ENCODE measurements at regions not wholly inside any gene's neighbourhood (a gene's known extent, or its start where the extent isn't known, plus 50 kb on each side); places are given as distances from the start of the nearest gene placed in this dataset.
"Not testable (repeated sequence)": the region's sequence is repeated elsewhere in the genome, so short reads cannot be mapped to it uniquely, and the experiment has no call there.

DNA sequence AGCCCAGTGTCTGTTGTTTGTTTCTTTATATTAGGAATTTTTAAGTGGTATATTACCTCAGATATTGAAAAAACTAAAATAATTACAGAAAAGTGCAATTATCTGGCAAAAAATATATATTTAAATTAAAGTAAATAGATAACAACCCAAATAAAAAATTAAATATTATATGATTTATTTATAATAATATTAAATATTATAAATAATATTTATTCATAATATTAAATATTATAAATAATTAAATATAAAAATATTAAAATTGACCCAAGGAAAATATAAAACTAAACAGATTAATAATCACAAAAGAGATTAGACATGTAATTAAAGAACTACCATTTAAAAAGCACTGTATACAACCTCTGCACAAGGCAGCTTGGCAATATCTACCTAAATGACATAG, 331.9 kb upstream of the POGK start:
- DNase-seq: no peak

DNA sequence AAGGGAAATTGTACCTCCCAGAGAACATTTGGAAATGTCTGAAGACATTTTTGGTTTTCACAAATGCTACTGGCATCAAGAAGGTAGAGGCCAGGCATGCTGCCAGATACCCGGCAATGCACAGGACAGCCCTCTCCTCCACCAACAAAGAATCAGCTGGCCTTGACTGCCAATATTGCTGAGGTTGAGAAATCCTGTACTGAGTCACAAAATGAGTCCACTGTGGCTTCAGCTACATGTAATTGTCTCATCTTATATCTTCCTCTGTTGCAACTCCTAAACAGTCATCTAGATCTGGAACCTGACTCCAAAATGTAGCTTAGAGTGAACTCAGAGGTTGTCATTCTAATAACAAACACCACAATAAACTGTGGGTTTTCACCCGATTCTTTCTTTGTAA, 327.5 kb upstream of the POGK start:
- peak in 1 of 2 donors; percentile 1 for DNase-seq

DNA sequence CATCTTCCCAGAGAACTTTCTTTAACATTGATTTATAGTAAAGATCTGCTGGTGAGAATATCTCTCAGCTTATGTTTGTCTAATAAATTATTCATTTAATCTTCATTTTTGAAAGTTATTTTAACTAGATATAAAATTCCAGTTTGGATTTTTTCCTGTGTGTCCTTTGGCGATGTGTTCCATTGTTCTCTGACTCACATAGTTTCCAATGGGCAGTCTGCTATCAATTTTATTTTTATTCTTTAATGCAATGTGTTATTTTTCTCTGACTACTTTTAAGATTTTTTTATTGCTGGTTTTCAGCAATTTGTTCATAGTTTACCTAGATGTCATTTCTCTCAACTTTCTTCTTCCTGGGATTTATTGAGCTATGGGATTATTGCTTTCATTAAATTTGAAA, 325.2 kb upstream of the POGK start:
- DNase-seq: no peak

DNA sequence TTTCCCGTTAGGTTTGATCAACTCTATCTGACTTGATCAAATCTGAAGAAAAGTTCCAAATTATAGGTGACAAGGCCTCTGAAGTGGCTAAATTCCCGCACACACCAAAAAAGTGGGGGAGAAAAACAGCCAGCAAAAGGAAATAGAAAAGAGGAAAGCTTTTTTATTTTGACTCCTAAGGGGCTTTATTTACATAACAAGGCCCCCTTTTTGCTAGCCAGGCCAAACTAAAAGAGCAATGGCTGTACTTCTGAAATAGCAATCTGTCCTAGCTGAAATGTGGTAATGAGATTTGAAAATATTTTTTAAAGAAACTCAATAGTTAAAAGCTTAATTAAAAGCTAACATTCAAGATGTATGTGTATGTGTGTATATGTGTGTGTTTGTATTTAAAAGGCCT, 311.5 kb upstream of the POGK start:
- DNase-seq: no peak

DNA sequence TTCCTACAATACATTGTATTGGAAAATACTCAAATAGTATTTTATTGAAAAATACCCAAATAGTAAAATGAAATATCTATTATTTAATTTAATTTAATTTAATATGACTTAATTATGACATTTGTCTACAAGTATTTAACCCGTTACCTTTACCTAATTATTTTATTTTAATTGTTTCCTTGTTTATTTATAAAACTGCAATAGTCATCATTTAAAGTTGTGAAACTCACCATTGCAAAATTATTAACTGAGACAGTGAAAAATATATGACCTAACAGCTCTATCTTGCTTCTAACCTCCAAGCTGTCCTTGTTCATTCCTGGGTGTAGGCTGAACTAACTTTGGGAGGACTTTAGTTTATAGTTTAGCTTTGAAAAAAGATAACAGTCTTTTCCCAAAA, 300.6 kb upstream of the POGK start:
- no peak for DNase-seq

DNA sequence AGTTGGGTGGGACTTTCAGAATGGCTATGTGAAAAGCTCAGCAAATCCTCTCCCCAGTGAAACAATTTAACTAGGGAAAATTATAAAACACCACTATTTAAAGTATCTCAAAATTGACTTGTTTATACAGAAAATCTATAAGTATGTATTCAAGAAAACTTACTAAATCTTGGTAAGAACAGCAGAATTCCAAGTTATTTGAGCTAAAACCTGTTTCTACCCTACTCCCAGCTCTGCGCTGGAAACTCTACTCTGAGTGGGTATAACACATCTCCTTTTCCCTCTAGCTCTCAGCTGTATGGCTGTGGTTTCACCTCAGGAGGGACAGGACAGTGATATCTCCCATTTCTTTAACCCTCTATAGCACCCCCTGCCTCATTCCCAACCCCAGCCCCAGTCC, 295.2 kb upstream of the POGK start:
- DNase-seq: no peak

DNA sequence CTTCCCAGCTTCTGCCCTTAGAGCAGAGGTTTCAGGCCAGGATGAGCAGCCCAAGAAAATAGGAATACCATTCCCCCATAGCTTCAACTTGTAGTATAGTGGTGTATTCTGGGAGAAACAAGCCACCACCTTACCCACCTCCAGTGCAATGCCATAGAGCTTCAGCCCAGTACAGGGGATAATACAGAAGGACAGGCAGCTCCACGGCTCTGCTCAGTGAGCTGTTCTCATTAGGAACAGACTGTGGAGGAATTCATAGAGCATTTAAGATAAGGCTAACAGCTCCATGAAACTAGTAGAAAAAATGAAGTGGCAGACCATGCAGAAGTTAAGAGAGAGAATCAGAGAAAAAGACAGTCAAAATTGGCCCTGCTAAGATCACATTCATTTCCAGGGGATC, 294.7 kb upstream of the POGK start:
- DNase-seq: no peak

DNA sequence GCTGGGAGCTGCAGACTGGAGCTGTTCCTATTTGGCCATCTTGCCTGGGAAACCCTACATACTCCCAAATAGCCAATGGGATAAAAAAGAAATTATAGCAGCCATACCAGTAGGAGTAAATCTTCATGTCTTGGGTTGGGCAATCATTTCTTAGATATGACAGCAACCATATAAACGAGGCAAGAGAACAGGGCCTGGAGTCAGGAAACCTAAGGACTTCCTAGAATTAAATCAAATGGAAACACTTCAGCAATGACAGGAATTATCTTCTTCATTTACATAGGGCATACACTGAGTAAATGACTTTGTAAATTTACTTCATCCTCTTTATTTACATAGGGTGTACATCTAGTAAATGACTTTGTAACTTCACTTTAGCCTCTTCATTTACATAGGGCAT, 286.6 kb upstream of the POGK start:
- no peak for DNase-seq

DNA sequence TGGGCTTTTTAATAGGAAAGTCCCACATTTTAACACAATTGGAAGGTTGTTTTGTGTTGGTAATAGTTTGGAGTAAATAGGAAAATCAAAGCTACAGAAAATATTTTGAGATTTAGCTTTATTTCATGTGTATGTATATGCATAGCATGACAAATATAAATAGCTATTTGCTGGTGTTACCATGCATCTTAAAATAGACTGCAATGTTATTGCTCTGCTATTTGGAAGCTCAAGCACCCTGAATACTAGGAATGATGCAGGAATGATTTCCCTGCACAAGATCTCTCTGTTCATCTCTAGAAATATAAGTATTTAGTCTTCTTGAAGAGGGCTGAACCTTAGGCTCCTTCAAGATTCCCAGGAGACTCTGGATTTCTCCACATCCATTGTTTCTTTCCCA, 268.3 kb upstream of the POGK start:
- DNase-seq: no peak

DNA sequence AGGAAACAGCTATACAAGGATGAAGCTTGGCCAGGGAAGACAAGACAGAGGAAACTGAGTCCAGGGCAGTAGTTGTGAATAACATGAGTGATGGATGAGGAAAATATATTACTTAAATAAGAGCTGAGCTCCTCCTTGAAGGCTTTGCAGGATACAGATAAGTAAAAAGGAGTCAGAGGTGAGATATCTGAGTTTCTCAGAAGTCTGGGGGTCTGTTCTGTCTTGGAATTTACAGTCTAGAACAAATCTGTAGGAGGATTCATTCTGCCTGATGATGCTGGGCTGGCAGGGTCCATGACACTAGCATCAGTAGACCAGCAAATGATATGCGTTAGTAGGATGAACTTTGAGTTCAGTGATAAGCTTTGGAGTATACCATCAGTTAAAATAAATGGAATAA, 266.1 kb upstream of the POGK start:
- DNase-seq: no peak

DNA sequence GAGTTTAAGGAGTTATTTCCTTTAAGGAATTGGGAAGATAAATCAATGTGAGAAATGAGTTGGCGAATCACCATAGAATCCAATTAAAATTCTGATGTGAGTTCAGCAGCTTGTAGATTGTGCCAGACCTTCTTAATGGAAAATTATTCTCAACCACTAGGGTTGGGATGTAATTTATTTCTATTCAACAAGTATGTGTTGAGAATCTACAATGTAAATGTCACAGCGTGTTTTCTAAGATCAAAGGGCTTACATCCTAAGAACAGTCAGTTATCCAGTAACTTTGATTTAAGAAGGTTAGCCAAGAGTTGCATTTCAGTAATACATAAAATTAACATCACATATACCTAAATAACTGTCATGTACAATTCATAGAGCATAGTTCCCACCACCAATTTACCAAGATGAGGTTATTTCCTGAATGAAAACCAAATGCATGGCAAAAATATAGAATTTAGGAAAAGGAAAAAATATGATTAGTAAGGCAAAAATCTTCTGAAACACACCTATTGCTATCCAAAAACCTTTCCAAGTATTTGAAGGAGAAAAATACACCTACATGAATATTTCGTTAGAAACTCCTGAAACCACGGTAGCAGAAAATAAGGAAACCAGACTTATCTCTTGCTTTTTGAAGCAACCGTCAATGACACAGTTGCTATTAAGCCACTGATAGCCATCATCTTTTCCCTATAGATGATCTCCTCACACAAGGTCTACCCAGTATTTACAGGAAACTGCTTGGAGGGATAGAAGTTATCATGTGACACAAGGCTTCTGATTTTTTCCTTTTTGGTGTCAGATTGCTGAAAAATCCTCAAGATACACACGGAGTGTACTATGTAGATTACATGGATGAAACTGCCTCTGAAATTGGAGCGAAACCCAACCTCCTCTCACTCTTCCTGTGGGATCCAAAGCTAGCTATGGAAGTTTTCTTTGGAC, 259.4 kb upstream of the POGK start:
- no peak for DNase-seq

DNA sequence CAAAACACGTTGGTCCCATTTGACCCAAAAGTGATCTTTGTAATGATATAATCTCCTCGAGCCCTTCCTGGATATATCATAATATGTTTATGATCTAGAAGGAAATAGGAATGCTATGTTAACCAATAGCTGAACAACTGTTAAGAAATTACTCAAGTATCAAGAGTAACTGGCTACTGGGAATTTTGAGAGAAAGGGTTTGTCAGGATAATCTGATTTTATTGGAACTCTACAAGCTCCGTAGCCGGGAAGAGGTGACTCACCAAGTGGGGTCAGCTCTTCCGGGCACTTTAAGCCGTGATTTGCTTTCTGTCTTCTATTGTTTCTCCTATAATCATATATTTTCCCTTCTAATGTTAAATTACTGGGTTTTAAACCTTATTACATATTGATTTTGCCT, 250.5 kb upstream of the POGK start:
- DNase-seq: no peak

DNA sequence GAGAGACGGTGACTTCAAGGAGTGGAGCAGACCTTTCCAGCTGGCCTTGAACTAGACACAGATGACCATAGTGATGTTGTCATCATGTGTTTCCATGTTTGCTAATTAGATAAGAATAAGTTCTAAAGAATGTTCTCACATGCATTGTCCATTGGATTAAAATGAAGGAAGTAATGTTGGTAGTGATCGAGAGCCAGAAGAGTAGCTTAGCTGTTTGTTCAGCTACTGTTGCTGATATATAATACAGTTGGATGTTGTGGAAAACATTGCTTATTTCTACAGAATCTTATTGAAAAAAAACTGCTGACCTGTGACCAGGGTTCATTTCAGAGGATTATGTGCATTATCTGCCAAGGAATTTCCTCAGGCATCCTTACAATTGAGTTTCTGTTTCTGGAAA, 249.1 kb upstream of the POGK start:
- DNase-seq: no peak

DNA sequence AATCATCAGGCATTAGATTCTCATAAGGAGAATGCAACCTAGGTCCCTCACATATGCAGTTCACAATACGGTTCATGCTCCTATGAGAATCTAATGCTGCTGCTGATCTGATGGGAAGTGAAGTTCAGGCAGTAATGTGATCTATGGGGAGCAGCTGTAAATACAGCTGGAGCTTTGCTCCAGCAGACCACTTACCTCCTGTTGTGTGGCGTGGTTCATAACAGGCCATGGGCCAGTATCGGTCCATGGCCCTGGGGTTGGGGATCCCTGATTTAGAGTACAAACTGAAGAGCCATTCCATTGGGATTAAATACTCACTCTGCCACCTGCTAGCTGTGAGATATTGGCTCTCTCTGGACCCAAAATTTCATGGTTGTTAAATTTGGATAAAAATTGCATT, 244.6 kb upstream of the POGK start:
- DNase-seq: no peak

DNA sequence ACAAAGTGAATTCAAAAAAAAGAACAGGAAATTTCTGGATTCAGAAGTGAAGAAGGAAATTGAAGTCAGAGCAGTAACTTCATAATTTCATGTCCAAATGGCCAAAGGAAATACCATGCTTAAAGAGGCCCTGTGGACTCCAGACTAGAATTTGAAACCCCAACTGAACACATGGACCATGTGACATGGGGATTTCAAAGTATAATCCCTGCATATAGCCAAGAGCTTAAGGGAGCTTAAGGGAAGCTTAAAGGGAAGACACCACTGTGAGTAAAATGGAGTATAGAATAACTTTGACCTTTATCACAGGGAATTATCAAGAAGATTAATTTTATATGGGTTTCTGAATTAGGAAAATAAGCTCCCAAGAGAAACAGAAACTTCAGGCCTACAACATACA, 241.8 kb upstream of the POGK start:
- DNase-seq: no peak

DNA sequence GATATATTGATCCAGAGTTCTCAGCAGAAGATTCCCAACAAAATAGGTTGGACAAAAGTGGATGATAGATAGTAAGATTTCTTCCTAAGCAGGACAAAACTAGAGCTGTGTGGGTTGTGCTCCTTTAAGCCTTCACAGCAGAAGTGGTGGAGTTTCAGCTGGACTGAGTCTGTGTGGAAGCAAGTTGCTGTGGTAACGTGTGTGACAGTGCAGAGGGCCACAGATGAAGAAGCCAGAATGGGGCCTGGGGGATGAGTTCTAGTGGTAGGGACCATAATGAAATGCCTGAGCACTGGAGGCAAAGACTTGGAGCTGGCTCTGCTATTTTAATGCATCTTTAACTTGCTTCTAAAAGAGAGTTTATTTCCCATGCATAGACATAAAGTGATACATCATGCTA, 238.7 kb upstream of the POGK start:
- DNase-seq: no peak

DNA sequence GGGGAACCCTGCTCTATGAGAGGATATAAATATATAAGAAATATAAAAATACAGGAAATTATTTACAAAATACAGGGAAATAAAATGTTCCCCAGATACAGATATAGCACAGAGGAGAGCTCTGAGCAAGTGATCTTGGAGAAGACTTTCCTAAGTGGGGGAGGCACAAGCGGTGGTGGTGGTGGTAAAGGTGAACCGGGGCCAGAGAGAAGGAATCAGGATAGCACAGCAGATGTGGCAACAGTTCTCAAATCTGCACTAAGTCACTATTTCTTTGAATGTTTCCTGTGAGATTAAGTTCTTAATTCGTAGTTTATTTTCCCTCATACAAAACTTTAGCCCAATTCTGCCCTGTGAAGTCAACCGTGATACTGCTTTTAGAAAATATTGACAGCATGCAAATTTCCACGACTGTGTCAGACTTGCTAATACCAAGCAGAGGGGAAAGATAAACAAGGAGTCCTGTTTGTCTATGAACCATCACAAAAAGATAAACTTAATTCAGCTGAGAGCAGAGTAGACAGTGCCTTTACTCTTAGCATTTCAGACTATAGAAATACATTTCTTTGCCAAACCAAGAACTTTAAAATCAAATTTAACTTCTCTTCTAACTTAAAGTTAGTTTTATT, 237.5 kb upstream of the POGK start:
- no peak for DNase-seq

DNA sequence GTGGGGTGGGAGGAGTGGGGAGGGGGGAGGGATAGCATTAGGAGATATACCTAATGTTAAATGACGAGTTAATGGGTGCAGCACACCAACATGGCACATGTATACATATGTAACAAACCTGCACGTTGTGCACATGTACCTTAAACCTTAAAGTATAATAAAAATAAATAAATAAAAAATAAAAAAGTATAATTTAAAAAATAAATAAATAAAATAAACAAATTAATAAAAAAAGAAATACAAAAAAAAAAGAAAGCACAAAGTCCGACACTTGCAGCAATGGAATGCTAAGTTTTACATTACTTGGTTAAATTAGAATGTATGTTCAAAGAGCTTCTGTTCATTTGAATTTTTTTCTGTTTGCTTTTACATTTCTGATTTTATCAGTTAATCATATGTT, 236.5 kb upstream of the POGK start:
- DNase-seq: not testable (repeated sequence)

DNA sequence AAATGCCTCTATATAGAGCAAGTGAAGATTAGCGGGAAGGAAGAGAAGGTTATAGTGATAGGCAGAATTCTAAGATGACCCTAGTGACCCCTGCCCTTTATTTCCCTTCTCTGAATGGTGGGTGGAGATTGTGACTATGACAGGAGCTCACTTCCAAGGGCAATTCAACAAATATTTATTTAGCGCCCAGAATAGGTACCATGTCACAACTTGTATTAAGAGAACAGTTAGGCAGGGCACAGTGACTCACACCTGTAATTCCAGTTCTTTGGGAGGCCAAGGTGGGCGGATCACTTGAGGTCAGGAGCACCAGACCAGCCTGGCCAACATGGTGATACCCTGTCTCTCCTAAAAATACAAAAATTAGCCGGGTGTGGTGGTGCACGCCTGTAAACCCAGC, 236.0 kb upstream of the POGK start:
- DNase-seq: no peak

DNA sequence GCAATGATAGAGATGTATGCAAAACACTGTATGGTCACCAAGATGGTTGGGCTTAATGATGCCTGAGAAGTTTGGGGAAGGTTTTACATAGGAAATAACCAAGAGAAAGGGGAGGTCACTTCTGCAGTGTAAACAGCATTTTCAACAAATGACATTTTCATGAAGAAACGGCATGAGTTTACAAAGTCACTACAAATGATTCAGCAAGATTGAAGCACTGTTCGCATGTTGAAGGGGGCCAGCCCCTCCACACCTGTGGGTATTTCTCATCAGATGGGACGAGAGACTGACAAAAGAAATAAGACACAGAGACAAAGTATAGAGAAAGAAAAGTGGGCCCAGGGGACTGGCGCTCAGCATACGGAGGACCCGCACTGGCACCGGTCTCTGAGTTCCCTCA, 234.1 kb upstream of the POGK start:
- DNase-seq: no peak

DNA sequence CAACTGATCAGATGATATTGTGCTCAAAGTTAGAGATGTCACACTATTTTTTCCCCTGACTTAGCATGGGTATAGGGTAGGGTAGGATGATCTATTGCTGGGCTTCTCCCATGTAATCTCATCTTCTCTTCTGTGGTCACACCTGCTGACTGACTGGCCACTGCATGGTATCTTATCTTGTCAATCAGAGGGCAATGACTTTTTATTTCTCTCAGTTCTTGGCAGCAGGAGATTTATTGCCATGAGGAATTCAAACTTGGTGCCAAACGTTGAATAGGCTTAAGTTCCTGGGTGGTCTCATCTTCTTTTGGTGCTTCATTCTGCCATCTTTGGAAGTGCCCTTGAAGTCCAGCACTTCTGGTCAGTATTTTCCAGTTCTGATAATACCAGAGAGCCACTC, 226.4 kb upstream of the POGK start:
- DNase-seq: no peak

DNA sequence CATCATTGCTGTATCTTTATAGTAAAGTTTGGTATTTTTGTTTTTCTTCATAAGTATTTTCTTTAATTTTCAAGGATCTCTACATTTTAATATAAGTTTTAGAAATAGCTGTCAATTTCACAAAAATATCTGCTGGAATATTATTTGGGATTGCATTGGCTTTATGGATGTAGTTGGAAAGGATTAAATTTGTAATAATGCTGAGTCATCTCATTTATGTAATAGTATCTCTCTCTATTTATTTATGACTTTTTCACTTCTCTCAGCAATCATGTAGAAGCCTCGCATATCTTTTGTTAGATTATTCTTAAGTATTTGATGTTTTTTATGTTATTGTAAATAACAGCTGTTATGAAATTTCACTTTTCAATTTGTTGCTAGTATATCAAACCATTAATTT, 223.1 kb upstream of the POGK start:
- no peak for DNase-seq

DNA sequence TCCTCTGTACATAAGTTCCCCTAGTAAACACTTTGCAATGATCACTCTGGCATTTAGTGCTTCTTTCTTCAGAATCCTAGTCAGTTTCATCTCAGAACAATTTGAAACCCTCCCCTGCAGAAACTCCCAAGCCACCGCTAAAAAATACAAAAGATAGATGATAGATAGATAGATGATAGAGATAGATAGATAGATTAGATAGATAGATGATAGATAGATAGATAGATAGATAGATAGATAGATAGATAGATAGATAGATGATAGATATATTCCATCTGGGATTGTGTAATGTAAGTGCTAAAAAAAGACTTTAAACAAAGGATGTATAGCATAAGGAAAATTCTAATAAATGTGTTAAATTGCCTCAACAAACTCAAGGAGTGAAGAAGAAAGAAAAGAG, 212.6 kb upstream of the POGK start:
- no peak for DNase-seq

DNA sequence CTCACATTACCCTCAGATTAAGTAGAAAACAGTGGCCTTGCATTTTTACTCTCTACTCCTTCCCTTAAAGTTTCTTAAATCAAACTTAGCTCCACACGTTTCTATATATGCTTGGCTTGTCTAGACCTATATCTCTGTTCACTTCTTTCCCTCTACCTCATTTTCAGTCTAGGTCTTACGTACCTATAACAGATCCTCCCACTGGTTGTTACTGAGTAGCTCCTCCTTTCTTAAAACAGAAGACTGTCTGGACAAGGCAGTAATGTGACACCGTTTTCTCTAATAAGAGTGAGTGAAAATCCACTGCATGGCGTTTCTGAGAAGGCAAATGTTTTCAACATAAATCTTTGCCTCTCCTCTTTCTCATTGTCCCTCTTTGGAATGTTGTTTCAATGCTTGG, 211.7 kb upstream of the POGK start:
- DNase-seq: no peak

DNA sequence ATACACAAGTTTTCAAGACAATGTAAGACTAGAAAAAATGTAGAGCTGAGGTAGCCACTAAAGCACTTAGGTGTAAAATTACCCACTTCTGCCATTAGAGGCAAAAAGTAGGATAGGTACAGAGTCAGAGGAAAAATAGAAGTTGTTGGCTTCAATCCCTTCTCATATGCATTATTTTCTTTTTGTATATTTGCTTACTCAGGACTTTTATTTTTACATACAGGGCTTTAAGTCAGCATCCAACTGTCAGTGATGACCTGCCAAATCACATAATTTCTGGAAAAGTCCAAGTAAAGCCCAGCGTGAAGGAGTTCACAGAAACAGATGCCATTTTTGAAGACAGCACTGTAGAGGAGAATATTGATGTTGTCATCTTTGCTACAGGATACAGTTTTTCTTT, 211.0 kb upstream of the POGK start:
- no peak for DNase-seq

All from bone marrow (tissue), 2 donors.